ENCODE measurements at regions not wholly inside any gene's neighbourhood (a gene's known extent, or its start where the extent isn't known, plus 50 kb on each side); places are given as distances from the start of the nearest gene placed in this dataset.

DNA sequence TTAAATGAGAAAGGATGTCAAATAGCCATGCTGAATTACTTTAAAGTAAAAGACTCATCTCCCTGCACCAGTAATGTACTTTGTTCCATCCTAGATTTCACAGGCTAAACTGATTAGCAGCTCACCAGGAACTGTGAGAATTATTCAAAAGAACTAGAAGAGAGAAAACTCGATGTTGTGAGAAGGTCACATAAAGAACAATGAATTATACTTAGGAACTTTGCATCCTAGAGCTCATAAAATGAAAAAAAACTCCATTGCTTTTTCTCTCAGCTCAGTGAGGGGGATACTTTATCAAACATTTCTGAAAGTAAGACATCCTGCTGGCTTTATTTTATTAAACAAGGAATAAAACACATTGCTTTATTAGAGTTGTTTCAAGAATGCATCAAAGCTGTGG lies 278.5 kb downstream of the MRPL39 start:
- DNase-seq: no peak

DNA sequence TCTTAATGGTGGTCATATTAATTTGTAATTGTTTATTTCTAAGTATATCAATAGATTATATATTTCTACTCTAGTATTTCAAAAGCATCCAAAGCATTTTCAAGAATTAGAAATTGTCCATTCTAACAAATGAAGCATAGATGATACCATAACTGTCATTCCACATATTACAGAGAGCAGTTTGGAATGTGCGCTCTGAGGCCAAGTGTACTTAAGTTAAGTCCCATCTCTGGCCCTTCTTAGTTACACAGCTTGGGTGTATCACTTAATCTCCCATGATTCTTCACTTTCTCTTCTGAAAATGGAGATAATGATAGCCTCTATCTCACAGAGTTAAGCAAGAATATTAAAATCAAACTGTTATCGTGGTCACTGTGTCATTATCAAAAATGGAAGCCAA lies 281.1 kb downstream of the MRPL39 start:
- DNase-seq: no peak

DNA sequence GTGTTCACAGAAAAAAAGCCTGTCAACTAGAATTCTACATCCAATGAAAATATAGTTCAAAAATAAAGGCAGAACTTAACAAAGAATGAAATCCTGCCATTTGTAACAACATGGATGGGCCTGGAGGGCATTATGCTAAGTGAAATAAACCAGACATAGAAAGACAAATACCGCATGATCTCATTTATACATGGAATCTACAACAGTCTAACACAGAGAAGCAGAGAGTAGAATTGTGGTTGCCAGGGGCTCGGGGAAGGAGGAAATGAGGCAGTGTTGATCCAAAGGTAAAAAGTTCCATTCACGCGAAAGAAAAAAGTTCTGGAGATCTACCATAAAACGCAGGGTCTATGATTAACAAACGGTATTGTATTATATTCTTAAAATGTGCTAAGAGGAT lies 282.6 kb downstream of the MRPL39 start:
- no peak for DNase-seq

DNA sequence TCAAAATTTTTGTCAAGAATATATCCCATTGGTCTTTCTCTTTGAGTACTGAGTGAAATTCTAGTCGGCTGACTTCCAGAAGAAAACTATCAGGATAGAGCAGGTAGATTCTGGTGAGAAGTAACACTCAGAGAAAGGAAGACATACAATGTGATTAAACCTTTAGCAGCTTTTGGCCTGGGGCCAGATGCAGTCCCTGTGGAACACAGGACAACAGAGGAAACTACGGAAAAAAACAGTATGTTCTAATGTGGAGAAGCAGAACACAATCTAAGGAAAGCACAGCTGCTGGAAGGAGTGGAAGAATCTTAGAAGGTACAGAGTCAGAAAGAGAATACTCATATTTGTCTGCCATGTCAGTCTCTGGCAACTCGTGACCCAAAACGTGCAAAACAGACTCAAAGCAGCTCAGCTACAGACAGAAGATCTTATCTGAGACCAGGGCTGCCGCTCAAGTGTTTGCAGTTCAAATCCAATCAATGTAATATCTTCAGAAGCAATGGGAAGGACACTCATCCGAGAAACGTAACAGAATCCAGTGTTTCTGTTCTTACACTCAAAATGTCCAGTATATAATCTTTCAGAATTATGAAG lies 283.8 kb downstream of the MRPL39 start:
- DNase-seq: no peak

DNA sequence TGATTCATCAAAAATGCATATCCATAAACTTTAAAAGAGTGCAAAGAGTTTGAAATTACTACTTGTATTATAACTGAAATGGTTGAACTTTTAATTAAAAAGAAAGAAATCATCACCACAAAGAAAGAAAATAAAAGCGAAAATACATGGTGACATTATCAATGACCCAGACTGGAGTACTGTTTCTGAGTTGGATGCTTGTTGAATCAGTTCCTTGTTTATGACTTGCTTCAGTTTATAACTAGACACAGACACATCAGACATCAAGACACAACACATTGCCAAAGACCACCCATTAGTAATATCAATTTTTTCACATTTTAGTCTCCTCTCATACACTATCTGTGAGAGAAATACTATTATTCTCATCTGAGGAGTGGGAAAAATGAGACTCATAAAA lies 293.0 kb downstream of the MRPL39 start:
- DNase-seq: no peak

DNA sequence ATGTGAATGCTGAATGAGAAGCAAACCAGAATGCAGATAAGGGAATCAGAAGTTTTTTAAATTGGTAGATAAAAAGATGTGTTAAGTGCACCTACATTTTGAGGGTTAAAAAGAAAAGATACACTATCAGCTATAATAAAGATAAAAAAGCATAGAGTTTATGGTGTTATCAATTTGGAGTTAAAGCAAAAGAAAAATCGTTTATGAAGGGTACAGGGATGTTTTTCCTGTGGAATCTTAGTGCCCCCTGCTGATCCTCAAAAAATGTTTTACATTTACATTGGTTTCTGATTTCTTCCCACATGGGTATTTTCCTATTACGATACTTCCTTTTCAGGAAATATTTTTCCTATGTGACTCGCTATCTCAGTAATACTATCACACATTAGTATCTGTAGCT lies 293.5 kb downstream of the MRPL39 start:
- DNase-seq: no peak

DNA sequence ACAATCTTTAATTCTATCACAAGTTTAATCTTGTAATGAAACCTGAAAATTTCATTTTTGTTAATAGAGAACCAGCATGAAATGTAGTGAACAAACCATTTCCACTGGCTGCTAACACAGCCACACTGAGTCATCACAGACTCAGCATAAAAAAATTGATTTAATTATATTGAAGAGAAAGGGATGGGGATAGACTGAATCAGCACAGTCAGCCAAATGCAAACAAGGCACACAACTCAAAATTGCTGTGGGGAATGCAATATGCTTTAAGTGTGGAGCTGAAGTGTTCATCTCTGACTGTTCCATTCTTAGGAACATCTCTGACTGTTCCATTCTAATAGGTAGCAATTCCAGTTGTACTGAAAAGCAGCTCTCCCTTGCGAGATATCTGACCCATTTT lies 299.8 kb downstream of the MRPL39 start:
- no peak for DNase-seq

DNA sequence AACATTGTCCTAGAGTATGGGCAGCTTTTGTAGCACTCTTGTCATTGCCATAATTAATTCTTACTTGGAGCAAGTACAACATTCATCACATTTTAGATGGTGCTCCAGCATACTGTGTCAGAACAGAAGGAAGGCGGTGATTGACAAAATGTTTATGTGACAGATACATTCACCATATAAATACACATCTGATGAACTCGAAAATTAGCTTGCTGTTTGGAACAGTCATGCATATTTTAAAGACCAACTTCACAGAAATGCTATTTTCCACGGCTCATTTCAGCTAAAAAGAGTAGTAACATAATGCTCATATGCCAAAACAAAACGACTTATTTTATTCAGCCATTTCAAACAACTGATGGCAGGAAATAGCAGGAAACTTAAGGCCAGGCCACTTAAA lies 302.7 kb downstream of the MRPL39 start:
- DNase-seq: no peak

DNA sequence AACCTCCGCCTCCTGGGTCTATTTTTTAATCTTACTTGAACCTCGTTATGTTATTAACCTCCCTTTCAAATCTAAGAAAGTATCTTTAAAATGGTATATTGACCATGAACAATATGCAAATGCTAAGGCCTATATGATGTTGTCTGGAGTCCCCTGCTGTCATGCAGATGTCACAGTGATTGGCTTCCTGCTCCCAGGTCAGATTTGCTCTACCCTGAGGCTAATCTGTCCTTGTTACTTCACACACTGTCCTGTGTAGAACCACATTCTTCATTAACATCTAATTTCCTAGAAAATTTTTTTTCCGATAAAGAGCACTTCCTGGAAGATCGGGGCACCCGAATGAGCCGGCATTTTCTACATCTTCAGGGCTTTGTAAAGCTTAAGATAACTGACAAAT lies 306.6 kb downstream of the MRPL39 start:
- no peak for DNase-seq

DNA sequence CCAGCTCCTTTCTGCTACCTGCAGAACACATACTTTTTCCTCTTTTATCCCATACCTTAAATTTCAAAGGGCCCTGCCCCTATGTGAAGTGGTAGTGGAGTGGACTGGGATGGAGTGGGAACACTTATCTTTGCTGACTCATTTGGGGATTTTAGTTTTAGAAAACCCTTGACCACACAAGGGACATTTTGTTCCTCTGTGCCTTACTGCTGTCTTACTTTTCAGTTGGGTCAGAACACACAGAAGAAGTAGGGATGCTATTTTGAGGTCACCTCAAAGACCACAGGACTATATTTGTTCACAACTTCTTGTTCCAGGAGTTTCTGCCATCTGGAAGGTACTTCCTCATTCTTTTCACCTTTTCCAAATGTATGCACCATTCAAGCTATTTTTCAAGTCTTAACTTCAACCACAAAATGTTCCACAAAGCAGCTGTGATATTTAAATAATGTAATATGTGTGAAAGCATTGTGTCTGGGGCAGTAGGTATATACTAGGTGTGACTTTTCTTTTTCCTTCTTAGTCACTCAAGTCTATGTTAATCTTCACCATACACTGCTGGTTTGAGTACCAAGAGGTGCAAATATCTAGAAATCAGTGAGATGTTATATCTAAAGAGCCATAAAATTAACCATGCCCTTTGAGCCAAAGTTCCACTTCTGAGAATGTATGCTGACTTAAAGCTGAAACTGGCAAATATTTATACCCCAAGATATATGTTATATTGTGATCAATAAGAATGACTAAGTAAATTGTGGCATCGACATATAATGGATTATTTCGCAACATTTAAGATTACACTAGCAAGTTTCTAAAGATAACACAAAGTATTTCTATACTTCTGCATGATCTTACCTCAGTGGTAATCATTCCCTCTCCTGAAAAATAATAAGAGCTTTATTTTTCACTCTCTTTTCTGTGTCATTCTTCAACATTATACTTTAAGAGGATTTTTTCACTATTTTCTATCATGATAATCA lies 308.5 kb downstream of the MRPL39 start:
- no peak for DNase-seq

DNA sequence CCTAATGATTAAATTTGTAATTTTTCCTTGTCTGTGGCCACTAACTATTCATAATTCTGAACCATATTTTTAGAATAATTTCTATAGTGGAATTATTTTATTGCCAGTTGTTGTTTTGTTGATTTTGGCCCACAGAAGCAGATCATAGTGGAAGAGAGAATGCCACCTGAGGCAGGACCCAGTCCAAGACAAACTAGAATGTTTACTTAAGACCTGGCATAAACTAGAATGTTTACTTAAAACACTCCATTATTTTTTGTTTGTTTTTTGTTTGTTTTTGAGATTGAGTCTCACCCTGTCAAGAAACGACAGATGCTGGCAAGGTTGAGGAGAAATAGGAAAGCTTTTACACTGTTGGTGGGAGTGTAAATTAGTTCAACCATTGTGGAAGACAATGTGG lies 310.2 kb downstream of the MRPL39 start:
- no peak for DNase-seq

DNA sequence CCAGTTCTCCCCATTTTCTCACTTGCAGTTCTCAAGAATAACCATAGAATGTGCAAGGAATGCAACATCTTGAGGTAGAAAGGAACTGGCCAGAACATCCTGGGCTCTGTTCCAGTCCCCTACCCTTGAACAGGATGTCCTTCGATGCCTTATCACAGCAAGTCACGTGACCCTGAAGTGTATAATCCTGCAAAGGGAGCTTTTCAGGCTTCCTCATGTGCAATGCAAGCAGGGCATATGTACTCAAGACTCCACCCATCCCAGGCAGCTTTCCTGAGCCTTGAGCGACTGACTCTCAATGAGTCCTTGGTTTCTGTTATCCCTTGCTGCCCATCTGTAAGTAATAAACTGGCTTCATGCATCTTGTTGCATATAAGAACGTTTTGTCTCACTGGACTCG lies 311.0 kb downstream of the MRPL39 start:
- DNase-seq: no peak

DNA sequence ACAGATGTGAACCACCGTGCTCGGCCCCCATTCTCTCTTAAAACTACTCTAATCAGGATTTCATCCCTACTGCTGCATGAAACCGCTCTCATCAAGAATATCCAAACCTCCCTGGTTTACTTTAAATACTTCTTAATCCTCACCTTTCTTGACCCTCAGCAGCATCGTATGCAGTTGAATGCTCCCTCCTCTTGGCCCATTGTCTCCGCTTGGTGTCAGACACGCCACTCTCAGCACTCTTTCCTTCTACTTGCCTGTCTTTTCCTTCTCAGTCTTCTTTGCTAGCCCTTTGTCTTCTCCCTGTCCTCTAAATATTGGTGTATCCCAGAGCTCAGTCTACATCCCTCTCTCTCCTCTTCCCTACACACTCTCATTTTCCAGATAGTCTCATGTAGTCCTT lies 314.9 kb downstream of the MRPL39 start:
- DNase-seq: no peak

DNA sequence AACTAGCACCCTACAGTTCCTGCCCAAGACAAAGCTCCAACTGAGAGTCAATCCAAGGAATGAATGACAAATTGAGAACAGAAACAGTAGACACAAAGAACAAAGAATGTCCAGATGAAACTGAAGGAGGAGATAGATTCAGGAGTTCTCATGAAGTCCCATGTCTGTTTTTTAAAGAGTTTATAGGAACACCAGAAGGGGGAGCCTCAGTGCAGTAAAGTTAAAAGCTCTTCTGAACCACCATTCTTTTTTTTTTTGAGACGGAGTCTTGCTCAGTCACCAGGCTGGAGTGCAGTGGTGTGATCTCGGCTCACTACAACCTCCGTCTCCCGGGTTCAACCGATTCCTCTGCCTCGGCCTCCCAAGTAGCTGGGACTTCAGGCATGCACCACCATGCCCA lies 323.6 kb downstream of the MRPL39 start:
- DNase-seq: no peak

DNA sequence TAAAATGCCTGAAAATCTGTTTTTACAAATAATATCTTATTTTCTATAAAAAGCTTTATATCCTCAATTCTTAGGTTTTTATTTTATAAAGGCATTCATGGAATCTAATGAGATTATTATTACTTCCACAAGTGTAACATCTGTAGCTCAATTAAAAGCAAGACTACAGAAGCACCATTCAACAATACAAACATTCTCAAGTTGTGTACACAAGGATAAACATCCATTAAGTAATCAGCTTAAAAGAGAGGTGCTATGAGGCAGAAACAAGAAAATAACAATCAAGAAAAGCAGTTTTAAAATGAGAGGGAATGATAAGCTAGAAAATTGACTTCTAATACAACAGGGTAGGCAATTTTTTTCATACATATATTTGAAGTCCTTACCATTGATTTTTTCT lies 326.1 kb downstream of the MRPL39 start:
- no peak for DNase-seq

DNA sequence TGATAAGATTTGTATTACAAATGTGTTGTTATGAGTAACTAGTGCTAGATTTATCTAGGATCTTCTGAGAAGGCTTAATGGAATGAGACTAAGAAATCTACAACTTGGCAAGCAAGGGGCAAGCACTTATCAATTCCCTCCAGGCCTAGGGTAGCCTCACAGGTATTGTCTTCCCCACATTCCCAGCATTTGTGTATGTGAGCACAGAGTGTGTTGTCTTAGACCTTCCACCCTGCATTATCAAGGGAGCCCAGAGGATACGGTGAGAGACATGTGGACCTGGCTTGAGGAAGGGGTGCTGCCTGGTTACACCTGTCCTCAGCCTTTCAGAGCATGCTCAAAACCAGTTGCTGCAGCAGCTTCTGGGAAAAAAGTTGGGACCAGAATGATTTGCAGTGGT lies 327.2 kb downstream of the MRPL39 start:
- no peak for DNase-seq

DNA sequence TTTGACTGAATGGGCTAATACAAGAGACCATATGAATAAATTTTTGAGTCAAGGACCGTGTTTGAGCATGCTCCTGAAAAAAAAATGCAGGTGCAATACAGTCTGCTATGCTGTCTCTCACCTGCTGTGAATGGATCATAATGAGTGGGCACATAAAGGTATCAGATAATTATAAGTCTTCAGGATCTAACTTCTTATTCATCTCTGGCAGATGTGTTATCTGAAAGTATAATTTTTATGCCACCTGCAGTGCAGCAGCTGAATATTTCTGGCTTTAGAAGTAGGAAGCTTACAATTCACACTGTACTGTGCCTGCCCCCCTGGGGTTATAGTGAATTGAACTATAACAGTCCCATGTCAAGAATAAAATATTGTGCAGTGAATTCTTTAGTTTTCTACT lies 333.3 kb downstream of the MRPL39 start:
- no peak for DNase-seq

DNA sequence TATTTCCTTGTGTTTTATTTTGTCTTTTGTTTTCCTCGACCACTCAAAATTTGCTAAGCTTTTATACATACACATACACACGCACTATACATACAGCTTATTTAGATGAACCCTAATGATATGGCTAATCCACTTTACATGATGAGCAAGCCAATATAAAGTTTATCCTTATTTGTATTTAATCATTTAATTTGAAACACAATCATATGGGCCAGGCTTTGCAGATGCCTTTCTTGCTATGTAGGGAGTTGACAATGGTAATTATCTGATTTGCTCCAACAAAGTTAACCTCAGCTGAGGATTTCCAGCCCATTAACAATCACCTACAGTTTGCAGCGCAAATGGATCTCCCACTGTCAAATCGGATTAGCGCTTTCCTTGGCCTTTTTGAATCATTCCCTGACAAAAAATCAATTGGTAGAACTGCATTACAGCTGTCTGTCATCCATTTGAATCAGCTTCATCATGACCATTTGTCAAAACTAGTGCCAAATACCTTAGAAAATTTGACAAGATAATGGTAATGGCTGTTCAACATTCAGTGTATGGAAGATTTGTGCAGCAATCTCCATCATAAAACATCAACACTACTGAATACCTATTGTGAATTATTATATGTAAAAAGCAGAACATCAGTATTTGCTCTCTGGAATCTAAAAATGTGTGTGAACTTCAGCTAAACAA lies 352.6 kb downstream of the MRPL39 start:
- DNase-seq: no peak

DNA sequence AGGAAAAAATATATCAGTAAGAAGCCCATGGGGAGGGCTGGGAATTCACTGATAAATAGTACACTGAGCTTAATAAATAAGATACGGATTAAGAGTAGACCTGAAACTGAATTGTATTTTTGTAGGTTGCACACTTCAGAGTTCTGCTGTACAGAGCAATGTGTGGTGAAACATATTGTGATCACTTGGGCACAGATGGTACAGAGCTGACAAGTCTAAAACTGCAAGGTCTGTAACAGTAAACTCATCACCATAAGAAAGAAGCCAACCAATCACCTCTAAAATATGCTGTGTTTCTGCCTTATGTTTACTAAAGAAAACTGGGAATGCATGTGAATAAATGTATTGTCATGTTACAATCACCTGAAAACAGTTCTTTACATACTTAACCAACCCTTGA lies 360.7 kb downstream of the MRPL39 start:
- no peak for DNase-seq

DNA sequence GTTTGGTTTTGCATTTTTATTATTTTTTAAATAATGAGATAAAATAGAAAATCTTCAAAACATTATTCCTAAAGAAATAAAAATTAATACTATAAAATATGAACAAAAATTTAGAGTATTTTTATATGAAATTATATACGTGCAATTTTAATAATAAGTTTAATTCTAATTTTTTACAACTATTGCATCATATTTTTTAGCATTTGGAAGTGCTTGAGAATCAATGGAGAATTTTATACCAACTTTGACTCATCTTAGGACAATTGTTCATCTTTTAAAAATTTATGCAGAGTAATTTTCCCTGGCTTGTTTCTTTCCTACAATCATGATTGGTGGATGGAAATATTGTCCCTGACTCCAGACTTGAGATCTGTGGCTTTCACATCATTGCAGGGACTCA lies 362.5 kb downstream of the MRPL39 start:
- DNase-seq: no peak

DNA sequence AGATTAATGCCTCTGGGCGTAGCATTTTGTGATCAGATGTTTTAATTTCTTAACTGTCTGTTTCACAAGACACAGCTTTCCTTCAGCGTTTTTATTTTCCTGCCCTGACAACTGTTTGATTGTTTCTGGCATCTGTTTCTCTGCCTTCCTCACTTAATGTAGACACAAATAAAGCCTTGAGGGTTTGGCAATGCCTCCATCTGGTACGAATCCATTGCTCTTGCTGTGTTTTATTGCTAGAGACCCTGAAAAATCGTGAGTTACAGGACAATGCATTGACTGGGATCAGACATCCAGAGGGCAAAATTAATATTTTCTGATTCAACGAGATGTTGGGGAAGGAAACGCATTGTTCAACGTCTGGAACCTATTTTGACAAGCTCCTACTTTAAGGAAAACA lies 363.5 kb downstream of the MRPL39 start:
- no peak for DNase-seq

DNA sequence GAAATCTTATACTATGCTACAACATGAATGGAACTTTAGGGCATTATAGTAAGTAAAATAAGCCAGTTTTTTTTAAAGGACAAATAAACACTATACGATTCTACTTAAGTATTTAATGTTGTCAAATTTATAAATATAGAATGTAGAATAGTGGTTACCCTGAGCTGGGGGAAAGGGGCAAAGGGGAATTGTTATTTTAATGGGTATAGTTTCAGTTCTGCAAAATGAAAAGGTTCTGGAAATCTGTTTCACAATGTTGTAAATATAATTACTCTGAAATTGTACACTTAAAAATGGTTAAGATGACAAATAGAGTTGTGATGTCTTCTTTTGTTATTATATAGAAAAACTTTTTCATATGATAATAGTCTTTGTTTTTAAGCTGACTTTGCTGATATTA lies 366.3 kb downstream of the MRPL39 start:
- DNase-seq: no peak

DNA sequence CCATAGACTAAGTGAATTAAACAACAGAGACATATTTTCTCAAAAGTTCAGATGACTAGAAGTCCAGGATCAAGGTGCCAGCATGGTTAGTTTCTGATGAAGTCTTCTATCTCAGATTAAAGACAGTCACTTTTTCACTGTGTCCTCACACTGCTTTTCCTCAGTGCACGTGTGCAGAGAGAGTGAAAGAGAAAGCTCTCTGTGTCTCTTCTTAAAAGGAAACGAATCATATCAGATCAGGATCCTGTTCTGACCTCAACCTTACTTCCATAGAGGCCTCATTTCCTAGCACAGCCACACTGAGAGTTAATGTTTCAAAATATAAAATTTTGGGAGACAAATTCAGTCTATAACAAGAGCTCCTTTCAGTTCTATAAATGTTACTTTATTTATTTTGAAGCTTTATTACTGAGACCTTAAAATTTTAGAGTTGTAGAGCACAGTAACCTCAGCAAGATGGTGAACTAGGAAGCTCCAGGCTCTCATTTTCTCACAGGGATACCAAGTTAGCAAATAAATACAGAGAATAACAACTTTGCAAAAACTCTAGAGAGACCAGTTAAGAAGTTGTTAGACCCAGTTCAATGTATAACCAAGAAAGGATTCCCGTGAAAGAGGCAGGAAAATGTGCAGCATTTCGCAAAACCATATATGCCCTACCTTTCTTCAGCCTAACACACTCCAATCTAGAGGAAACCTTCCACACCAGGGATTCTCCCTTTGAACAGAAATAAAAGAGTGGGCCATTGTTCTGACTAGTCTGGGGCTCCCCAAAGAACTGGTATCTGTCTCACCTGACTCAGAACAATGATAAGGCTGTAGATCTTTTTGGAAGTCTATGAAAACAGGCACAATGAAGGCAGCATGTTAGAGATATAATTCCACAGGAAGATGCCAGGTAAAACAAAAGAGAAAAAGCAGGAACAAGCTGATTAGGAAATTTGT lies 372.2 kb downstream of the MRPL39 start:
- no peak for DNase-seq
